HepG2 (cell line): ENCODE measurements at regions not wholly inside any gene's neighbourhood (a gene's known extent, or its start where the extent isn't known, plus 50 kb on each side); places are given as distances from the start of the nearest gene placed in this dataset.

ENCODE experiments used
- ARNT ChIP-seq: fragments of 450-650 bp; IDR thresholded peaks from 2 replicates; pipeline ENCODE4 v1.6.1; 2017
- CCAR2 ChIP-seq: fragments of 200-400 bp; formaldehyde crosslinking; optimal IDR thresholded peaks from 2 replicates; pipeline ENCODE3; 2018; ENCODE audit warnings: low read depth, mild to moderate bottlenecking, low read length, moderate library complexity
- CTCF ChIP-seq: sonication (generic); formaldehyde crosslinking; IDR thresholded peaks from 2 replicates; pipeline ENCODE4 v1.5.0; 2020; ENCODE audit warnings: mild to moderate bottlenecking, missing genetic modification reagents, moderate library complexity
- GATAD1 ChIP-seq: IDR thresholded peaks from 2 replicates; pipeline ENCODE4 v1.6.1; 2016; ENCODE audit warnings: missing genetic modification reagents, missing compliant biosample characterization
- PHF5A ChIP-seq: IDR thresholded peaks from one replicate; pipeline ENCODE4 v1.6.1; 2018; ENCODE audit warnings: low read depth, missing genetic modification reagents; ENCODE audit not compliant: unreplicated experiment
- TFDP2 ChIP-seq: sonication (generic); formaldehyde crosslinking; IDR thresholded peaks from 2 replicates; pipeline ENCODE4 v1.4.0; 2020; ENCODE audit warnings: missing genetic modification reagents
- ZNF549 ChIP-seq: sonication (generic); formaldehyde crosslinking; IDR thresholded peaks from 2 replicates; pipeline ENCODE4 v1.5.0; 2020; ENCODE audit warnings: missing genetic modification reagents
- ZNF615 ChIP-seq: sonication (generic); formaldehyde crosslinking; IDR thresholded peaks from 2 replicates; pipeline ENCODE4 v1.5.0; 2020; ENCODE audit warnings: mild to moderate bottlenecking, missing genetic modification reagents, borderline replicate concordance
- ZSCAN25 ChIP-seq: sonication (generic); formaldehyde crosslinking; IDR thresholded peaks from 2 replicates; pipeline ENCODE4 v1.8.0; 2022; ENCODE audit warnings: mild to moderate bottlenecking, missing genetic modification reagents

DNA sequence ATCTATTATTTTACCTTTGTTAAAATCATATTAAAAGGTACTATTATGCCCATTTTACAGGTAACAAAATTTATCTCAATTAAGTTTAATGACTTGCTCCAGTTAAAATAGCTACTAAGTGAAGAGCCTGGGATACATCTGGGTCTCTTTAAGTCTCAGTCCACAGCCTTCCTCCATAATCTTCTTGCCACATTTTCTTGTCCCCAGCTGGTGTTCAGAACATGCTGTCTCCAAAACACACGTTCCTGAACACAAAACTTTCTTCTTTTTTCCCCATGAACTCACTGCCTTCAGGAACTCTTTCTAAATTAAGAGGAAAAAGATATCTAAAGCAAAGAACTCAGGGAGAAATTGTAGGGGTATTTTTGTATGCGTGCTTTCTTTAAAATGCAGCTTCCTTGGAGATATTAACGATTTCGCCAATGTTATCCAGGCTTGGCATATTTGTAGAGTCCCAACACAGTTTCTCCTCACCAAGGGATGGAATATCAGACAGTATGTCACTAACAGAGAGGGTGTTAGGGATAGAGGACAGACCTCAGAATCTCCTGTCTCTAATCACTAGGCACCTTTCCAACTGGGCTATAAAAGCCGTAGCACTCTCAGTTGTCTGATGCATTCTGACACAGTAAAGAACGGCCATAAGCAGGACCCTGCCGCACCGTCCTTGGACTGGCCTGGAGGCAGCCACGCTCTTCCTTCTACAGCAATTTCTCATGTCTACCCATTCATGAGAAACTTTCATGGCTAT is 232.8 kb upstream of the BLID start:
- TF ChIP-seq ZNF615: no peak
- TF ChIP-seq ZNF549: no peak
- TF ChIP-seq PHF5A (CRISPR knock-in tag): no peak
- TF ChIP-seq TFDP2 (CRISPR knock-in tag): no peak
- TF ChIP-seq ZSCAN25 (CRISPR knock-in tag): no peak
- no peak for TF ChIP-seq CCAR2
- no peak for TF ChIP-seq ARNT
- no peak for TF ChIP-seq GATAD1 (CRISPR knock-in tag)
- no peak for TF ChIP-seq CTCF (CRISPR knock-in tag)
